Glutamatergic neuron (in vitro differentiated cells): ENCODE measurements at regions not wholly inside any gene's neighbourhood (a gene's known extent, or its start where the extent isn't known, plus 50 kb on each side); places are given as distances from the start of the nearest gene placed in this dataset.

Experiments
- DNase-seq: peaks from one replicate; pipeline ENCODE4 v3.0.0; 2022
- H3K27ac Mint-ChIP-seq: one replicate; pipeline ENCODE4 v1.8.0; 2020; ENCODE audit warnings: mild to moderate bottlenecking, mixed read lengths, inconsistent platforms; ENCODE audit not compliant: unreplicated experiment
- H3K27me3 Mint-ChIP-seq: one replicate; pipeline ENCODE4 v1.8.0; 2020; ENCODE audit warnings: mild to moderate bottlenecking, moderate library complexity, mixed read lengths, inconsistent platforms; ENCODE audit not compliant: unreplicated experiment
- H3K36me3 Mint-ChIP-seq: one replicate; pipeline ENCODE4 v1.8.0; 2020; ENCODE audit warnings: mild to moderate bottlenecking, mixed read lengths, inconsistent platforms; ENCODE audit not compliant: unreplicated experiment
- H3K4me1 Mint-ChIP-seq: one replicate; pipeline ENCODE4 v1.8.0; 2020; ENCODE audit warnings: mild to moderate bottlenecking, low read depth, mixed read lengths, inconsistent platforms; ENCODE audit not compliant: unreplicated experiment
- H3K4me3 Mint-ChIP-seq: one replicate; pipeline ENCODE4 v1.8.0; 2020; ENCODE audit warnings: mild to moderate bottlenecking, mixed read lengths, inconsistent platforms; ENCODE audit not compliant: unreplicated experiment
- H3K9me3 Mint-ChIP-seq: one replicate; pipeline ENCODE4 v1.8.0; 2020; ENCODE audit warnings: mild to moderate bottlenecking, moderate library complexity, mixed read lengths, inconsistent platforms; ENCODE audit not compliant: unreplicated experiment
- TF ChIP-seq, protein P1 (sequence below): fragments of 200-600 bp; sonication (generic); IDR thresholded peaks from one replicate; pipeline ENCODE4 v1.5.0; 2021; ENCODE audit not compliant: partially characterized antibody, unreplicated experiment

DNA sequence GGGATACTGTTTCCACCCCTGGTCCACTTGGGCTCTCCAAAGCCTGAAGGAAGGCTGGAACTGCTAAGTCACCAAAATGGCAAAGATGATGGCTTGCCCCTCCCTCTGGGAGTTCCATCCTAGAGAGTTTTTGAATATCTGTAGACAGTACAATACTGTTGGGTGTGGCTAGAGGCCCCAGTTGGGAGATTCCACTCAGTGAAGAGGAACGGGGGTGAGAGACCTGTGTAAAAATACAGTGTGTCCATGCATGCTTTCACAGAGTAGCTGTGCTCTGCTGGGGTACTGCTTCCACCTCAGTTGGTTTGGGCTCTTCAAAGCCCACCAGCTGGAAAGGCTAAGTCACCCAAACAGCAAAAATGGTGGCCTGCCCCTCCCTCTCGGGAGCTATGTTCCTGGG, 109.8 kb upstream of the APOOL start:
- TF ChIP-seq, protein P1, sequence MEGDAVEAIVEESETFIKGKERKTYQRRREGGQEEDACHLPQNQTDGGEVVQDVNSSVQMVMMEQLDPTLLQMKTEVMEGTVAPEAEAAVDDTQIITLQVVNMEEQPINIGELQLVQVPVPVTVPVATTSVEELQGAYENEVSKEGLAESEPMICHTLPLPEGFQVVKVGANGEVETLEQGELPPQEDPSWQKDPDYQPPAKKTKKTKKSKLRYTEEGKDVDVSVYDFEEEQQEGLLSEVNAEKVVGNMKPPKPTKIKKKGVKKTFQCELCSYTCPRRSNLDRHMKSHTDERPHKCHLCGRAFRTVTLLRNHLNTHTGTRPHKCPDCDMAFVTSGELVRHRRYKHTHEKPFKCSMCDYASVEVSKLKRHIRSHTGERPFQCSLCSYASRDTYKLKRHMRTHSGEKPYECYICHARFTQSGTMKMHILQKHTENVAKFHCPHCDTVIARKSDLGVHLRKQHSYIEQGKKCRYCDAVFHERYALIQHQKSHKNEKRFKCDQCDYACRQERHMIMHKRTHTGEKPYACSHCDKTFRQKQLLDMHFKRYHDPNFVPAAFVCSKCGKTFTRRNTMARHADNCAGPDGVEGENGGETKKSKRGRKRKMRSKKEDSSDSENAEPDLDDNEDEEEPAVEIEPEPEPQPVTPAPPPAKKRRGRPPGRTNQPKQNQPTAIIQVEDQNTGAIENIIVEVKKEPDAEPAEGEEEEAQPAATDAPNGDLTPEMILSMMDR = no peak
- no peak overlapping the region for H3K27ac Mint-ChIP-seq
- no peaks in the 10 kb centered on the region for H3K9me3 Mint-ChIP-seq
- DNase-seq = no peak
- H3K4me1 Mint-ChIP-seq = no peaks in the 10 kb centered on the region
- no peaks in the 10 kb centered on the region for H3K36me3 Mint-ChIP-seq
- no peak overlapping the region for H3K4me3 Mint-ChIP-seq
- H3K27me3 Mint-ChIP-seq = no peaks in the 10 kb centered on the region

- TF ChIP-seq, protein P1 = no peak
- H3K27me3 Mint-ChIP-seq = no peaks in the 10 kb centered on the region
- no peak overlapping the region for H3K27ac Mint-ChIP-seq
- H3K4me1 Mint-ChIP-seq = no peaks in the 10 kb centered on the region
- H3K9me3 Mint-ChIP-seq = no peaks in the 10 kb centered on the region
- no peak overlapping the region for H3K4me3 Mint-ChIP-seq
- no peak for DNase-seq
- no peaks in the 10 kb centered on the region for H3K36me3 Mint-ChIP-seq
These were observed 96.2 kb upstream of the APOOL start for GRCh38 chrX:84907324-84907968.

GRCh38 chrX:84909151-84909550, 94.5 kb upstream of the APOOL start:
- H3K4me3 Mint-ChIP-seq = no peak overlapping the region
- DNase-seq = no peak
- no peaks in the 10 kb centered on the region for H3K9me3 Mint-ChIP-seq
- H3K4me1 Mint-ChIP-seq = no peaks in the 10 kb centered on the region
- no peak overlapping the region for H3K27ac Mint-ChIP-seq
- H3K27me3 Mint-ChIP-seq = no peaks in the 10 kb centered on the region
- TF ChIP-seq, protein P1 = no peak
- no peaks in the 10 kb centered on the region for H3K36me3 Mint-ChIP-seq

- DNase-seq = no peak
- H3K9me3 Mint-ChIP-seq = no peaks in the 10 kb centered on the region
These were observed 79.1 kb upstream of the APOOL start for GRCh38 chrX:84924624-84925023.

GRCh38 chrX:84932814-84933213, 70.9 kb upstream of the APOOL start:
- no peaks in the 10 kb centered on the region for H3K4me1 Mint-ChIP-seq
- no peaks in the 10 kb centered on the region for H3K36me3 Mint-ChIP-seq
- H3K4me3 Mint-ChIP-seq = no peak overlapping the region
- TF ChIP-seq, protein P1 = no peak
- H3K9me3 Mint-ChIP-seq = no peaks in the 10 kb centered on the region
- no peak overlapping the region for H3K27ac Mint-ChIP-seq
- no peak for DNase-seq
- H3K27me3 Mint-ChIP-seq = no peaks in the 10 kb centered on the region

More at GRCh38 chrX:84924624-84925023, 79.1 kb upstream of the APOOL start:
- Mint-ChIP-seq H3K4me3 (no peak overlapping the region), H3K27me3 (no peaks in the 10 kb centered on the region), H3K36me3 (peaks cover 5% of the 10 kb centered on the region), H3K4me1 (no peaks in the 10 kb centered on the region), H3K27ac (no peak overlapping the region)
- TF ChIP-seq, protein P1 = no peak
